ENCODE measurements at regions not wholly inside any gene's neighbourhood (a gene's known extent, or its start where the extent isn't known, plus 50 kb on each side); places are given as distances from the start of the nearest gene placed in this dataset.

- DNase-seq, result no peak
Measured at GRCh38 chr3:22236490-22237270, 485.7 kb upstream of the ZNF385D start.

- DNase-seq, result no peak
Measured at GRCh38 chr3:22239011-22239410, 488.0 kb upstream of the ZNF385D start.

- no peak for DNase-seq
Measured at GRCh38 chr3:22241110-22241509, 490.1 kb upstream of the ZNF385D start.

- DNase-seq, result no peak
Measured at GRCh38 chr3:22244761-22245521, 493.9 kb upstream of the ZNF385D start.

DNA sequence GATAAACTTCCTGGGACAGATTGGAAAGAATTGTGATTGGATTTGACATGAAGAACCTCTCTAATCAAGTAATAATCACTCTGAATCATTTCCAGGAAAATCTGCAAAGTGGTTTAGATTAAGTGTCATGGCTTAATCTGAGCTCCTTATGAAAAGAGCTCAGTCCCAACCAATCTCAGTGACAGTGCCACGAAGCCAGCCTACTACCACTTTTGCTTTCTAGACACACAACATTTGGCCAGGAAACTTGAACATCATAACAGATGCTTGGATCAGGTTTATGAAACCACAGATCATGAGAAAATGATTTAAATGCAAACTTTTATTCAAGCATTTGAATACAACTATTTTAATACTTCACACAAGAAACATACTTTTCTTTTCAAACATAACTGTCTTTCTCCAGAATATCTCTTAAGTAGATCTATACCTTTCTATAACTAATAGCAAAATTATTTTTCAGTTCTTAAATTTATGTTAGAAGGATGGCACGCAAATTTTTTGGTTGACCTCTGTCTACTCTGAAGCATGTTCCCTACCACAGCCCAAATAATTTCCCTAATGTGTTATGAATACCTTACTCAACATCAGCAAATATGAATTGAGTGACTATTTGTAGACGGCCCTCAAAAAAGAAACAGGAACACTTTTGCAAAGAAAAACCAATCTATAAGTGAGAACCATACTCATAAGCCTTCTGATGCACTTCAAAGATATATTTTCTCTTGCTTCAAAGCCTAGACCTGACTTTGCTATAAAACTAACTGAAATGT lies 495.0 kb upstream of the ZNF385D start:
- no peak for DNase-seq

GRCh38 chr3:22249658-22250057 lies 498.6 kb upstream of the ZNF385D start:
- no peak for DNase-seq

GRCh38 chr3:22257252-22257651 lies 506.2 kb upstream of the ZNF385D start:
- DNase-seq, result no peak

GRCh38 chr3:22262386-22262785 lies 511.4 kb upstream of the ZNF385D start:
- no peak for DNase-seq

GRCh38 chr3:22263042-22263441 lies 512.0 kb upstream of the ZNF385D start:
- no peak for DNase-seq

- no peak for DNase-seq
Measured at GRCh38 chr3:22265403-22265802, 514.4 kb upstream of the ZNF385D start.

GRCh38 chr3:22269831-22270230 lies 518.8 kb upstream of the ZNF385D start:
- DNase-seq, result no peak

DNA sequence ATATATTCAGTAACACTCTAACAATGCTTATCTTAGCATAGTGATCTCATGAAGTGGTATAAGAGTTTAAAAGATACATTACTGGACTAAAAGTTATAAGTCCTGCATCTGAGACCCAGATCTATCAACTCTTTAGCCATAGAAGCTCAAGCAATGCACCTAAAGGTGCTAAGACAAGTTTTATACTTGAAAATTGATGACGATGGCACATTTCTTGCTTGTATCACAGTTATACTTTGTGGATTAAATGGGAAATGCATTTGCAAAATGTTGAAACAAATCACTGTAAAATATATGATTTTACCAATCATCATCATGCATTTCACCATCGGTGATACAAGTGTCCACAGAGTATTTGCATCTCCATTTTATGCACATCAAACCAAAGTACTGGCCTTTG lies 525.3 kb upstream of the ZNF385D start:
- DNase-seq, result no peak

GRCh38 chr3:22284559-22284958 lies 533.5 kb upstream of the ZNF385D start:
- DNase-seq, result no peak

GRCh38 chr3:22288756-22289155 lies 537.7 kb upstream of the ZNF385D start:
- no peak for DNase-seq

GRCh38 chr3:22292681-22293080 lies 541.7 kb upstream of the ZNF385D start:
- no peak for DNase-seq

GRCh38 chr3:22296601-22297000 lies 545.6 kb upstream of the ZNF385D start:
- no peak for DNase-seq

DNA sequence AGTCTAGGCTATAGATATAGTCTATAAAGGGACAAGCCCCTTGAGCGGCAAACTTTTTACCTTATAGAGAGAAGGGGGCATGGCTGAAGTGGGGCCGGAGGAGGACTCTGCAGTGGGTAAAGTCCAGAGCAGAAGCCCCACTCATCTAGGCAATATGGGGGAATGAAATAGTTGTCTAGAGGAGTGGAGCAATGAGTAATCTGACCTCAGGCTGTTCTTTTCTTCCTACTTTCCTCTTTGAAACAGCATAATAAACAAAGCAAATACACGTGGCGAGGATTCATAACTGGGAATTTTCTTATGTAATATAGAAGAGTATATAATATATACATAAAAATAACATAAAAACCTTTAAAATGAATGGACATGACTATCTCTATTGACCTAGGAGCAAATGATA lies 546.4 kb upstream of the ZNF385D start:
- no peak for DNase-seq

- DNase-seq, result no peak
Measured at GRCh38 chr3:22306454-22306853, 555.4 kb upstream of the ZNF385D start.

DNA sequence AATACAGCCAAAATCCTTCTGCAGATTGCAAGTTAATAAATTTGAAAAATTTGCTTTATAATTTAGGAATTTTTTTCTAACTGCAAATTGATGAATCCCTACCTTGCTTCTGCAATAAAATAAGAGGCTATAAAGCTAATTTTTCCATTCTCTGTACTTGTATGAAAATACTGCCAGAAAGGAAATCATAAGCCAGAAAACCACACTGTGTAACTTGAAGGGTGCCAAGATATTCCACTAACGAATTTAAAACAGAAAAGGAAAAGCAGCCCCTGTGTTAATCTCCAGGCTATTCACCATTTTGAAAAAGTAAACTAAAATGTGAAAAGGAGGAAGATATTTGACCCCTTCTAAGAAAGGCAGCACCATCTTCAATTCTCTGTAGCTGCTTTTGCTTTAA lies 557.9 kb upstream of the ZNF385D start:
- no peak for DNase-seq

- DNase-seq, result no peak
Measured at GRCh38 chr3:22315925-22316324, 564.9 kb upstream of the ZNF385D start.

DNA sequence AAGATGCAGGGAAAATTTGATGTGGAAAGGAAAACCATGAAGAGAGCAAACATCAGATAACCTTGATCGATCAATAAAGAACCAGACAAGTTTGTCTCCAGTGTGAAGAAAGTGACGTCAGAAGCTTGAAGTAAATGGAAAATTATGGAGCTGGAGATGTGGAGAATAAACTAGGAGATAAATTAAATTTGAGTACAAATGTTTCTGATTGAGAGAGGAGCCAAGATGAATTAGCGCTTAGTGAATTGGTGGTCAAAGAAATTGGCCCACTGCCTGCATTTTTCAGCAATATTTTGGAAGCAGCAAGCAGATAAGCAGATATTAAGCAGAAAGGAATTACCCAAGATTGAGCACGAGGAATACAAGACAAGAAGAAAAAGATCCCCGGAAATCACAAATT lies 567.3 kb upstream of the ZNF385D start:
- DNase-seq, result no peak

GRCh38 chr3:22319446-22319845 lies 568.4 kb upstream of the ZNF385D start:
- no peak for DNase-seq

DNA sequence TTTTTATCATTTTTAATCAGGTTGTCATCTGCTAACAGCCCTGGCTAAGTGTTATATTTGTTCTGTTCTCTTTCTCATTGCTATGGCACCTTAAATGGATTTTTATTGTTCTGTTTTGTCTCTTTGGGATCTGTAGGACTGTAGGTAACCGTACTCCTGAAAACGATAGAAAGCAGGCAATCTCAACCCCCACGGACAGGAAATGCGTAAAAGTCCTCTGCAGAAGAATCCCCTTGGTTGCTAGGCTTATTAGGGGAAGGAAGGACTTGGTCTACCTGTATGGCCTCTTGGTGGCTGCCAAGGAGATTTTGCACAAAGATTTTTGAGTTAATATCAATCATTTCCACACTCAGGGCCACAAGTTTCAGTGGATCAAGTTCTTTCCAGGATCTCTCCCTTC lies 571.9 kb upstream of the ZNF385D start:
- DNase-seq, result no peak

GRCh38 chr3:22326305-22326704 lies 575.3 kb upstream of the ZNF385D start:
- no peak for DNase-seq

Measured in COR-L47 (cell line).